Esophagus squamous epithelium (tissue), 4 donors: ENCODE measurements at regions not wholly inside any gene's neighbourhood (a gene's known extent, or its start where the extent isn't known, plus 50 kb on each side); places are given as distances from the start of the nearest gene placed in this dataset.

Experiments used
- POLR2A ChIP-seq, 4 donors: fragments of 450-650 bp; IDR thresholded peaks; one replicate each; pipeline ENCODE4 v1.6.1; 2017; ENCODE audit warnings: antibody characterized with exemption in 4 of 4, mild to moderate bottlenecking in 4 of 4, moderate library complexity in 3 of 4
- TF ChIP-seq, protein P1 (sequence below), 6 experiments: fragments of 450-650 bp in 4 of 6; fragments of 200-600 bp in 2 of 6; sonication (generic) in 2 of 6; IDR thresholded peaks; one replicate each; pipeline ENCODE4 v1.5.1; 2016 to 2019; ENCODE audit warnings: antibody characterized with exemption in 6 of 6, mild to moderate bottlenecking in 4 of 6, moderate library complexity in 4 of 6

- TF ChIP-seq, protein P1, sequence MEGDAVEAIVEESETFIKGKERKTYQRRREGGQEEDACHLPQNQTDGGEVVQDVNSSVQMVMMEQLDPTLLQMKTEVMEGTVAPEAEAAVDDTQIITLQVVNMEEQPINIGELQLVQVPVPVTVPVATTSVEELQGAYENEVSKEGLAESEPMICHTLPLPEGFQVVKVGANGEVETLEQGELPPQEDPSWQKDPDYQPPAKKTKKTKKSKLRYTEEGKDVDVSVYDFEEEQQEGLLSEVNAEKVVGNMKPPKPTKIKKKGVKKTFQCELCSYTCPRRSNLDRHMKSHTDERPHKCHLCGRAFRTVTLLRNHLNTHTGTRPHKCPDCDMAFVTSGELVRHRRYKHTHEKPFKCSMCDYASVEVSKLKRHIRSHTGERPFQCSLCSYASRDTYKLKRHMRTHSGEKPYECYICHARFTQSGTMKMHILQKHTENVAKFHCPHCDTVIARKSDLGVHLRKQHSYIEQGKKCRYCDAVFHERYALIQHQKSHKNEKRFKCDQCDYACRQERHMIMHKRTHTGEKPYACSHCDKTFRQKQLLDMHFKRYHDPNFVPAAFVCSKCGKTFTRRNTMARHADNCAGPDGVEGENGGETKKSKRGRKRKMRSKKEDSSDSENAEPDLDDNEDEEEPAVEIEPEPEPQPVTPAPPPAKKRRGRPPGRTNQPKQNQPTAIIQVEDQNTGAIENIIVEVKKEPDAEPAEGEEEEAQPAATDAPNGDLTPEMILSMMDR (IDR thresholded peaks at IDR 0.05): no peak
- TF ChIP-seq POLR2A (IDR thresholded peaks at IDR 0.05): no peak
Measured at GRCh38 chr9:20092561-20092960, 303.7 kb upstream of the SLC24A2 start.
